GM21717 (cell line): ENCODE measurements at regions not wholly inside any gene's neighbourhood (a gene's known extent, or its start where the extent isn't known, plus 50 kb on each side); places are given as distances from the start of the nearest gene placed in this dataset.

ENCODE experiments used
- ATAC-seq: cut with Tn5 transposase; IDR thresholded peaks from one replicate; pipeline ENCODE4 v1.9.1; 2021; ENCODE audit warnings: mild to moderate bottlenecking, moderate library complexity; ENCODE audit not compliant: unreplicated experiment

DNA sequence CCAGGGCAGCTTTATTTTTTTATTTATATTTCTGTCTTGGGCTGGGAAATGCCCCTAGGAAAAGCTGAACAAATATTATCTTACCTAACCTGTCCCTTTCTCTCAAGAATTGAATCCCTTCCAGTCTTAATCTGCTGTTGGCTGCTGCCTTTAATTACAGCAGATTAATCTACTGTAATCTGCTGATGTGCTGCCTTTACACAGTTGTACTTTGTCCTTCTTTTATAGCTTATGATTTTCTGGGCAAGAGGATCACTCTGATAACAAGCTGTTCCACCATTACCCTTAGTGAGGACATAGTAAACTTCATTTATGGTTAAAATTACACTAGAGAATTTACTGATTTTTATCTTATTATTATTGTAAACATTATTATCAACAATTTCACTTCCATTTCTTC is 234.5 kb upstream of the MAN1A1 start:
- no peak for ATAC-seq

DNA sequence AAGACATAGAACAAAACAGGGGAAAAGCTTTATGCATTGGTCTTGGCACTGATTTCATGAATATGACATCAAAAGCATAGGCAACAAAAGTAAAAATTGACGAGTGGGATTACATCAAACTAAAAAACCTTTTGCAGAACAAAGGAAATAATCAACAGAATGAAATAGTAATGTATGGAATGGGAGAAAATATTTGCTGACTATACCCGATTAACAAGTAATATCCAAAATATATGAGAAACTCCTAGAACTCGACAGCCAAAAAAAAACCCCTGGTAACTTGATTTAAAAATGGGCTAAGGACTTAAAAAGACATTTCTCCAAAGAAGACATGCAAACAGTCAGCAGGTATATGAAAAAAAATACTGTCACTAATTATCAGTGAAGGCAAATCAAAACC is 231.7 kb upstream of the MAN1A1 start:
- no peak for ATAC-seq

DNA sequence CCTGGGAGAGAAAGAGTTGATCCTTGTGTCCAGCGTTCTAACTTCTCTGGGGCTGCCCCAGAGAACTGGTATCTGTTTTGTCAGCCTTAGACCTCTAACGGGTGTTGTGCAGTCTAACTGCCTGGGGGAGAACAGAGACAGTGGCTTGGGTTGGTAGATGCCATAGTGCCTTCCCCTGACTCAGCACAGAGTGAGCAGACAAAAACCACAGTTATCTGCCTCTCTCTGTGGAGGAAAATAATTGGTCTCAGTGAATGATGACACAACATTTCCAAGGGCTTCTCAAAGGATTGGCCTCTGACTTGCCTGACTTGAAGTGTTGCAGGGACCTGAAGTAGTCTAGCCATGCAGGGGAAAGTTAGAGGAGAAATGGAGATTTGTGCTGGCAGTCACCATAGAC is 226.2 kb upstream of the MAN1A1 start:
- ATAC-seq, result no peak

GRCh38 chr6:119568580-119568979 is 219.0 kb upstream of the MAN1A1 start:
- no peak for ATAC-seq

DNA sequence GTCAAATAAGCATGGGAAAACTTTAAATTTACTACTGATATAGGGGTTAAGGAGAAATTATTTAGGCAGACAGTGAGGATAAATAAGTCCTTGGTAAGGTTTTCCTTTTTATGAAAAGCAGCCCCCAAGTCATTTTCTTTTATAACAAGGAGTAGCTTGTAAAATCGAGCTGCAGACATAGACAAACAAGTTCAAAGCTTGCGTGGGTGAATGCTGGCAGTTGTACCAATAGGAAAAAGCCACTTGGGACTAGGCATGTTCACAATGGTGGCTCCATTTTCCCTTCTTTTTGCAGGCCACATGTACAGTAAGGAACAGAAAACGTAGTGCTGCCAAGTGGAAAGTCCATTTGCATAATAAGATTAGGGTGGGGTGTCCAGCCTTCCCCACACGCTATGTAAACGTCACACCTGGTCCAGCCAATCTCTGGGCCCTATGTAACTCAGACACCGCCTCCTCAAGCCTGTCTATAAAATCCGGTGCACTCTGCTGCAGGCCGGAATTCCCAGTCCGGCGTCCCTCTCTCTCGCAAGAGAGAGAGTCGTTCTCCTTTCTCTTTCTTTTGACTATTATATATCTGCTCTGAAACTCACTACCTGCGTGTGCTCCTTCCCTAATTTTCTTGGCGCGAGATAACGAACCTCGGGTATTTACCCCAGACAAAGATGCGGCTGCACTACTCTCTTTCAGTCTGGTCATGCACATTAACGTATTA is 217.1 kb upstream of the MAN1A1 start:
- ATAC-seq, result no peak

DNA sequence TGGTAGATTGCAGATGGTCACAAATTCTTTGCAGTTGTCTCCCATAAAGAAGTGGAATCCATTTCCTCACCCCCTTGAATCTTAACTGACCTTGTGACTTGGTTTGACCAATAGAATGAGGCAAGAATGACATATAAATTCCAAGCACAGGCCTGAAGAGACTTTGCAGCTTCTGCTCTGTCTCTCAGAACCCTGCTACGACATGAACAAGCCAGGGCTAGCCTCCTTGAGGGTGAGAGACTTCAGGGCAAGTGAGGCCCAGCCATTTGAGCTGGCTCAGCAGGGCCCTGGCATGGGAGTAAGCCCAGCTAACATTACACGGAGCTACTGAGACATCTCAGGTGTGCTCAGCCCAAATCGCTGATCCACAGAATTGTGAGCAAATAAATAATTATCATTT is 216.3 kb upstream of the MAN1A1 start:
- ATAC-seq, result no peak

GRCh38 chr6:119562168-119562567 is 212.6 kb upstream of the MAN1A1 start:
- ATAC-seq, result no peak

DNA sequence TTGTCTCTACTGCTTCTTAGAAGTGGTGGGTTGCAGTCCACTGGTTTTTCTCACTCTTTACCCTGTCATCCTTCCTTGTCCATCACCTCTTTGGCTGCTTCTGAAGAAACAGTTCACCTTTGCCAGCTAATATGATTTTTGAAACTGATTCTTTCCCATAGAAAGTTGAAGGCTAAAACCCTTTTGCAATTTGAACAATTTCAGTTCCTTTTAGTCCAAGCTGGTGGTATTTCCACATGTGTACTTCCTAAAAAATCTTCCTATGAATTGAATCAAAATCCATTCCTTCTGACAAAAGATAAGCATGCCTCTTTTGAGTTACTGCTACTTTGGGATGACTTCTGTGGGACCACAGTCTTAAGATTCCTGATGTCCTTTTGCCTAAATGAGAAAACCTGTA is 210.0 kb upstream of the MAN1A1 start:
- no peak for ATAC-seq

DNA sequence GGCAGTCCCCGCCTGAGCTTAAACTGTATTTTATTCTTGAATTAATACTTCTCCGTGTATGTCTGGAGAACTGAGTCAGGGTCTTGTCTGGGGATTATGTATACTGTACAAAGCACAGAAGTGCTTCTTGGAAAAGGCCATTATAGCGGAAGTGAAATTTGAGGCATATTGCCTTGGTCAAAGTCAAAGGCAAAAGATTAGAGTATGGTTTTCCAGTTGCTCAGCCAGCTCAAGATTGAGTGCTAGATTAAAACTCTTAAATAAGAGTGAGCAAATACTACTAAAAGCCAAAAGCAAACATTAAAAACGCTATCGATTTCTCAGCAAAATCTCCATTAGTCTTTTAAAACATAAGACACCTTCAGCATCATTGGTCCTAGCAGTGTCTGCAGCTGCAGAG is 207.7 kb upstream of the MAN1A1 start:
- no peak for ATAC-seq

DNA sequence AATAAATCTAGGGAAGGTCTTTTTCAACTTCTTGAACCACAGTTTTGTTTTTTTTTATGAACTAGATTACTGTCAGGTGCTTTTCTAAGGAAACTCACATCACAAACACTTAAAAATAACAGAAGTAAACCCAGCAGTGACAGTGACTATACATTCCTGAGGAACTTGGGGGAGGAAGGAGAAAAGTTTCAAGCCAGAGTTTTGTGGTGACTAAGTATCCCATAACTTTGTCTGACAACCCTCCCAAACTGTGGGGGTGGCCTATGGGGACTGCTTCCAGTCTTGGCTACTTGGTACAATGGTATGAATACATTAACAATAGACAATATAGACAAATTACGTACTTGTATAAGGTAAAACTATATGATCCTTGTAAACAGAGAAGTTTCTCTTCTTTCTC is 202.5 kb upstream of the MAN1A1 start:
- no peak for ATAC-seq

DNA sequence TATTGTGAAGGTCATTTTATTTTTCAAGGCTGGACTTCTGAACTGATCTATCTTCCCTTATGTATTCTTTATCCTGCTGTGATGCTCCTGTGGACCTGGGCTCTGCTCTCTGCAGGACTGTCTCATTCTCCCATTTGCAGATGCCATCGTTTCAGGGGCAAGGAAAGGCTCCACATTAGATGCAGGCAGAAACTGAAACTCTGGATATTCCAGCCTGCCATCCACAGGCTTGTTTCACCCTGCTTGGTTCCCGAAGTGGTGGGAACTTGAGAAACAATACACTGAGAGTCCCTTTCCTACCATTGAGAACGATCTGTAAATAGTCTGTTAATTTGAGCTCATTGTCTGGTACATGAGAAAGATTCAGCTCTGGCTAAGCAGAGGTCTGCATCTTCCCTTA is 197.5 kb upstream of the MAN1A1 start:
- no peak for ATAC-seq

- no peak for ATAC-seq
These were observed 195.7 kb upstream of the MAN1A1 start for GRCh38 chr6:119545245-119545644.

GRCh38 chr6:119544325-119545175 is 195.0 kb upstream of the MAN1A1 start:
- no peak for ATAC-seq

GRCh38 chr6:119543332-119543731 is 193.8 kb upstream of the MAN1A1 start:
- no peak for ATAC-seq

DNA sequence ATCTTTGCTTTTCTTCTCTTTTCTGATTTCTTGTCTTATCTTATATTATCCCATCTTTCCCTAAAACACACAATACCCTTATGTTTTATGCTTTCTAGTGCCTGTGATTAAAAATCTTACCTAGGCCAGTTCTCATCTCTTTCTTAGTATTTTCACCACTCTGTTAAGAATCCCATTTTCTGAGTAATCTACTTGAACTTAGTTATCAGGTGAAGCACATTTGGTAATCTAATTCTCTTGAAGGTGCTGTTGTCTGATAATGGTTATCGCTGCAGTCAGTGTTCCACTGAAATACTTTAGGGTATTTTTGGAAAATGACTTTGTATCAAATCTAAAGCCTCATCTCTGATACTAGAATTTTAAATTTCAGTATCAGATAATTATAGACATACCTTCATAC is 192.5 kb upstream of the MAN1A1 start:
- ATAC-seq, result no peak

DNA sequence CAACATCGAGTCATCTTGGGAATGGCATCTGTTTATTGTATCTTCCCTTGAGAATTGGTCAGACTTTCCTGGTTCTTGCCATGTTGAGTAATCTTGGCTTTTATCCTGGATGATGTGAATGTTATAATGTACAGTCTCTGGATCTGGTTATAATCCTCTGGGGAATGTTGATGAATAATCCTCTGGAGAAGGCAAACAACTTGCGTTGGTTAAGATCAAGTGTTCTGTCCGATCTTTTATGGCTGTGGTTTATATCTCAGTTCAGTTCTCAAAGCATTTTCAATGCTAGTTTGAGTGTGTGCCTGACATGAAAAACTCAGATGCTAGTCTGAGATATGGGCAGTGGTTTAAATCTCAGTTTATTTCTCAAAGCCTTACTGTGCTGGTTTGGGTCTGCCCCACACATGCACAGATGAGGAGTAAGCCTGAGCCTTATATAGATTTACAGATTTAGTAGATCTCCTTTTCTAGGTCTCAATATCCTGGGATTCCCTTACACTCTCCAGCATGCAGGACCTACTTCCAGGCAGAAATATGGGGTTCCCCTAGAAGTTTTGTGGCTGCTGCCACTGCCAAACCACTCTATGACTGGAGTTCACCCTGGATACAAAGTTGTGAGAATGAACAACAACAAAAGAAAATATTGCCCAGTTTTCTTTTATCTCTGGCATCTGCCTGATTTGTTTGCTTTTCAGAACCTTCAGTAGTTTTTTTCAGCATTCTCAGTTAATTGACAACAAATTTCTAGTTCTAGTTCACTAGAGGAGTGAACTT is 191.8 kb upstream of the MAN1A1 start:
- ATAC-seq, result no peak

DNA sequence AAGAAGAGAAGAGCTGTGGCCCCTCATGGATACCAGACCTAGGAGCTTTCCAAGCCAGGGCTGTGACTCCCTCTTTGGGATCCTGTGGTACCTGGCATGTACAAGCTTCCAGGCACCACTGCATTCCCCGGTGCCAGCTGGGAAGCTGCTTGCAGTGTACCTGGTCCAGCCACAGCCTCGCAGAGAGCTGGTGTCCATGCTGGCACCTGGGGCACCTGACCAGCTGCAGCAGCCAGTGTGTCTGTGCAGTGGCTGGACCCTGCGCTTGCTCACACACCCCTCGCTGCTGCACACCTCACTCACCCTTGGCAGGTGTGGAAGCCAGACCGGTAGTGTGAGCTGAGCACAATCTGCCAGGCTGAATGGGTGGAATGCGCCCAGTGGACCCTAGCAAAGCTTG is 190.9 kb upstream of the MAN1A1 start:
- ATAC-seq, result no peak

GRCh38 chr6:119539066-119539746 is 189.6 kb upstream of the MAN1A1 start:
- ATAC-seq, result no peak

GRCh38 chr6:119536666-119537065 is 187.1 kb upstream of the MAN1A1 start:
- no peak for ATAC-seq

- ATAC-seq, result peak; percentile 76
These were observed 185.8 kb upstream of the MAN1A1 start for GRCh38 chr6:119535332-119535731.
